GM21825 (cell line): ENCODE measurements at regions not wholly inside any gene's neighbourhood (a gene's known extent, or its start where the extent isn't known, plus 50 kb on each side); places are given as distances from the start of the nearest gene placed in this dataset.
"Not testable (repeated sequence)": the region's sequence is repeated elsewhere in the genome, so short reads cannot be mapped to it uniquely, and the experiment has no call there.

Experiments
- ATAC-seq: cut with Tn5 transposase; IDR thresholded peaks from one replicate; pipeline ENCODE4 v1.9.1; 2021; ENCODE audit warnings: mild to moderate bottlenecking, moderate library complexity; ENCODE audit not compliant: unreplicated experiment

GRCh38 chr22:22061085-22062077 is 78.8 kb upstream of the TOP3B start:
- no peak for ATAC-seq

GRCh38 chr22:22060200-22061084 is 77.9 kb upstream of the TOP3B start:
- ATAC-seq, result peak; percentile 57

GRCh38 chr22:22059291-22060002 is 76.9 kb upstream of the TOP3B start:
- no peak for ATAC-seq

GRCh38 chr22:22058633-22059290 is 76.2 kb upstream of the TOP3B start:
- ATAC-seq, result no peak

GRCh38 chr22:22057617-22058378 is 75.2 kb upstream of the TOP3B start:
- no peak for ATAC-seq

GRCh38 chr22:22056809-22057594 is 74.4 kb upstream of the TOP3B start:
- not testable (repeated sequence) for ATAC-seq

- not testable (repeated sequence) for ATAC-seq
Measured at GRCh38 chr22:22052548-22053139, 70.1 kb upstream of the TOP3B start.

- ATAC-seq, result not testable (repeated sequence)
Measured at GRCh38 chr22:22051032-22051431, 68.4 kb upstream of the TOP3B start.

- no peak for ATAC-seq
Measured at GRCh38 chr22:22050141-22050775, 67.7 kb upstream of the TOP3B start.

- ATAC-seq, result no peak
Measured at GRCh38 chr22:22049684-22050083, 67.1 kb upstream of the TOP3B start.

- no peak for ATAC-seq
Measured at GRCh38 chr22:22048981-22049531, 66.5 kb upstream of the TOP3B start.

GRCh38 chr22:22048318-22048942 is 65.8 kb upstream of the TOP3B start:
- no peak for ATAC-seq

GRCh38 chr22:22047776-22048175 is 65.2 kb upstream of the TOP3B start:
- ATAC-seq, result no peak

- ATAC-seq, result no peak
Measured at GRCh38 chr22:22047266-22047665, 64.7 kb upstream of the TOP3B start.

GRCh38 chr22:22046370-22046769 is 63.8 kb upstream of the TOP3B start:
- ATAC-seq, result no peak

- ATAC-seq, result no peak
Measured at GRCh38 chr22:22045571-22046335, 63.2 kb upstream of the TOP3B start.
